HUDEP-2 (cell line): ENCODE measurements at regions not wholly inside any gene's neighbourhood (a gene's known extent, or its start where the extent isn't known, plus 50 kb on each side); places are given as distances from the start of the nearest gene placed in this dataset.

ENCODE experiments used
- DNase-seq, 76 experiments: peaks; one replicate each; lab custom pipeline; 2025; ENCODE audit not compliant: unreplicated experiment in 76 of 76; lab: John Stamatoyannopoulos, UW

- DNase-seq = no peak
Observed at GRCh38 chrX:76228499-76228898, 55.6 kb downstream of the PBDC1 start.

- DNase-seq = no peak
Observed at GRCh38 chrX:76248901-76249300, 76.0 kb downstream of the PBDC1 start.

GRCh38 chrX:76253432-76253831 is 80.6 kb downstream of the PBDC1 start:
- DNase-seq = peak in 34 of 76 experiments; percentile 0 to 35 (median 1)

- peak in 18 of 76 experiments; percentile 0 to 24 (median 1) for DNase-seq
Observed at GRCh38 chrX:76279007-76279406, 106.1 kb downstream of the PBDC1 start.
